AG04449 (cell line): ENCODE measurements at regions not wholly inside any gene's neighbourhood (a gene's known extent, or its start where the extent isn't known, plus 50 kb on each side); places are given as distances from the start of the nearest gene placed in this dataset.

Experiments used
- CTCF ChIA-PET: fragments of 350-600 bp; formaldehyde crosslinking; extraction: SDS; loops from one replicate; lab custom pipeline; 2021; ENCODE audit warnings: antibody characterized with exemption; lab: Yijun Ruan, JAX
- POLR2A ChIA-PET: fragments of 400-600, 350-600 bp; formaldehyde crosslinking; extraction: SDS; loops from one replicate; lab custom pipeline; 2020; ENCODE audit warnings: antibody characterized with exemption, inconsistent platforms; lab: Yijun Ruan, JAX
- DNase-seq: peaks from one replicate; pipeline ENCODE4 v3.0.0-alpha.2; 2010; ENCODE audit warnings: low read depth, low spot score
- H3K4me3 ChIP-seq: 2 replicates; pipeline ENCODE4 v1.5.1; 2011; ENCODE audit warnings: low read depth, mild to moderate bottlenecking, control low read depth, low read length
- CTCF ChIP-seq: IDR thresholded peaks from one replicate; pipeline ENCODE4 v1.5.1; 2011; ENCODE audit warnings: mild to moderate bottlenecking, moderate library complexity, low read length, control low read depth, inconsistent platforms; ENCODE audit not compliant: insufficient read depth; ENCODE audit errors: missing control alignments

GRCh38 chr4:12746221-12746620, 737.9 kb downstream of the RAB28 start:
- no peak for TF ChIP-seq CTCF
- ChIA-PET CTCF (no interaction called here), POLR2A (no interaction called here)
- DNase-seq = no peak
- H3K4me3 ChIP-seq = no peak overlapping the region

GRCh38 chr4:12734586-12734985, 749.6 kb downstream of the RAB28 start:
- TF ChIP-seq CTCF = no peak
- ChIA-PET POLR2A (no interaction called here), CTCF (no interaction called here)
- no peak overlapping the region for H3K4me3 ChIP-seq
- DNase-seq = no peak

- CTCF ChIA-PET = interaction anchor here (0.7 to 2.2 kb wide), 4 partner anchors 813 to 851 kb away, joined by 3 to 17 read pairs (median 8); no protein-coding TSS in a partner anchor
- POLR2A ChIA-PET = no interaction called here
- TF ChIP-seq CTCF = peak; percentile 24
- no peak overlapping the region for H3K4me3 ChIP-seq
- DNase-seq = no peak
Measured at GRCh38 chr4:12729384-12729783, 754.8 kb downstream of the RAB28 start.

DNA sequence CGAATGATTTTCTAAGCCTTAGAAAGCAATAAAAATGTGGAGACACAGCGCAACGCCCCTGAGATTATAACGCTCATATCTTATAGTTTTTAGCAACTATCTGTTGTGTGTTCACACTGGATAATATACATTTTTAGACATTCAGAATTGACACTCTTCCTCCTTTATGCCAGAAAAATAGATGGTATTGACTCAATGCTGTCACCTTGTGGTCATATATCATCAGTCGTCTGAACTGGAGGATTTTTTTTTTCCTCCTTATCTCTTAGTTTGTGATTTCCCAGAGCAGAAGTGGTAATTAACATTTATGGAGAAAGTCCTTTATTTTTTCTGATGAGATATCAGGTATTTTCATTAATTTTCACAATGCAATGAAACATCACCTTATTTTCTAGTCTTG, 759.6 kb downstream of the RAB28 start:
- no peak for DNase-seq

GRCh38 chr4:12723849-12724447, 760.2 kb downstream of the RAB28 start:
- POLR2A ChIA-PET = no interaction called here

More for the DNA sequence above, 759.6 kb downstream of the RAB28 start:
- TF ChIP-seq CTCF = no peak
- POLR2A ChIA-PET = no interaction called here
- CTCF ChIA-PET = no interaction called here
- H3K4me3 ChIP-seq = no peak overlapping the region

DNA sequence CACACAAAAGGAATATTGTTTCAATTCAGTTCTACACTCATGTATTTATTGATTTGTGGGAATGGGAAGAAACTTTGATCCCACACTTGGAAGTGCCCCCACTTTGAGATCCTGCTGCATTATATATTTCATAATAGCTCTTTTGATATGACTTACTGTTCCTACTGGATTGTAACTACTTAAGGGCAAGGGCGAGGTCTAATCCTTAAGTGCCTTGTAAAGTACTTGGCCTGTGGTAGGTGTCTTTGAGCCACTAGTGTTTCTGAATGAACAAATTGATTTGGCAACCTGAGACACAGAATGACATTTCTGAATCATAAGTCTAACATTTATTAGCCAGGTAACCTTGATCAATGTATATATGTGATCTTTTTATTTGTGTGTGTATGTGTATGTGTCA, 767.2 kb downstream of the RAB28 start:
- TF ChIP-seq CTCF = no peak
- no peak overlapping the region for H3K4me3 ChIP-seq
- ChIA-PET POLR2A (no interaction called here), CTCF (no interaction called here)
- DNase-seq = no peak

More at GRCh38 chr4:12723849-12724447, 760.2 kb downstream of the RAB28 start:
- DNase-seq = no peak
- TF ChIP-seq CTCF = no peak
- H3K4me3 ChIP-seq = no peak overlapping the region
- CTCF ChIA-PET = no interaction called here
